Bronchial epithelial cell (primary cell): ENCODE measurements at regions not wholly inside any gene's neighbourhood (a gene's known extent, or its start where the extent isn't known, plus 50 kb on each side); places are given as distances from the start of the nearest gene placed in this dataset.

ENCODE experiments used
- DNase-seq: peaks from one replicate; pipeline ENCODE4 v3.0.0-alpha.2; 2010; ENCODE audit warnings: low read depth
- FAIRE-seq: peaks from 2 replicates; lab custom pipeline; 2011; peaks lifted over from hg19 to GRCh38; lab: Jason Lieb, UNC
- H3K27me3 ChIP-seq: 2 replicates; pipeline ENCODE4 v1.5.1; 2011; ENCODE audit warnings: low read length; ENCODE audit not compliant: control insufficient read depth, insufficient read depth
- H3K36me3 ChIP-seq: 2 replicates; pipeline ENCODE4 v1.5.1; 2011; ENCODE audit warnings: low read length; ENCODE audit not compliant: control insufficient read depth, insufficient read depth
- H3K4me3 ChIP-seq: 2 replicates; pipeline ENCODE4 v1.5.1; 2011; ENCODE audit warnings: mild to moderate bottlenecking, low read depth, low read length, control low read depth
- TF ChIP-seq, protein P1 (sequence below): IDR thresholded peaks from 2 replicates; pipeline ENCODE4 v1.5.1; 2011; ENCODE audit warnings: mild to moderate bottlenecking, moderate library complexity, low read length, control low read depth, inconsistent platforms; ENCODE audit not compliant: insufficient read depth, severe bottlenecking

DNA sequence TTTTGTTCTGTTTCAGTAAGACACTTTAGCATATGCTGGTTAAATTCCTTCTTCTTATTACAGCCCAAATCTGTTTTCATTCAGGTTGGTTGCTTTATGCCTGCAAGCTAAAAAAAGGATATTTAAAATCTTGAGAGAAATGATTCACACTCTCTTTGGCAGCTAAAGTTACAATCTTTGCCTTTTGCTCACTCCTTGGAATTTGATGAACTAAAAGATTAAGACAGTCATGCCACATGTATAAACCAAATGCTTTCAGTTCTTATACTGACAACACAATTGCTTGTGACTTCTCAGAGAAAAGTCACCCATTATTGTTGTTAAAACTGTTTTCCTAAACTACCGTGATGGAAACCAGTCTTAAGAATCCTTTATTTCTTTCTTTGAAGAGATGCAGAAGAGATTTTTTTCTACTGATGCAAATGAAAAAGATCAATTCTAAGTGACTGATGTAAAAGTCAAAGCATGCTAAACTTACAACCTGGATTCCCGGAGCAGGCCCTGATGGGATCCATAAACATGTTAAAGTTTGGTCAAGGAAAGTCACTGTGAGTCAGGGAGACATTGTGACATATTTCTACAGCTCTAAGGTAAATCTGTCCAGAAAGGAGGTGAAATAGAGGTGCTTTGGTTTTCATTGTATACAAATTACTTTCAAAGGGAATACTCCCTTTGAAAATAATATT, 144.2 kb upstream of the CDH10 start:
- Histone ChIP-seq H3K36me3 (no peaks in the 10 kb centered on the region), H3K4me3 (no peak overlapping the region), H3K27me3 (no peaks in the 10 kb centered on the region)
- peak; percentile 2 for DNase-seq
- TF ChIP-seq, protein P1, sequence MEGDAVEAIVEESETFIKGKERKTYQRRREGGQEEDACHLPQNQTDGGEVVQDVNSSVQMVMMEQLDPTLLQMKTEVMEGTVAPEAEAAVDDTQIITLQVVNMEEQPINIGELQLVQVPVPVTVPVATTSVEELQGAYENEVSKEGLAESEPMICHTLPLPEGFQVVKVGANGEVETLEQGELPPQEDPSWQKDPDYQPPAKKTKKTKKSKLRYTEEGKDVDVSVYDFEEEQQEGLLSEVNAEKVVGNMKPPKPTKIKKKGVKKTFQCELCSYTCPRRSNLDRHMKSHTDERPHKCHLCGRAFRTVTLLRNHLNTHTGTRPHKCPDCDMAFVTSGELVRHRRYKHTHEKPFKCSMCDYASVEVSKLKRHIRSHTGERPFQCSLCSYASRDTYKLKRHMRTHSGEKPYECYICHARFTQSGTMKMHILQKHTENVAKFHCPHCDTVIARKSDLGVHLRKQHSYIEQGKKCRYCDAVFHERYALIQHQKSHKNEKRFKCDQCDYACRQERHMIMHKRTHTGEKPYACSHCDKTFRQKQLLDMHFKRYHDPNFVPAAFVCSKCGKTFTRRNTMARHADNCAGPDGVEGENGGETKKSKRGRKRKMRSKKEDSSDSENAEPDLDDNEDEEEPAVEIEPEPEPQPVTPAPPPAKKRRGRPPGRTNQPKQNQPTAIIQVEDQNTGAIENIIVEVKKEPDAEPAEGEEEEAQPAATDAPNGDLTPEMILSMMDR = no peak
- no peak for FAIRE-seq

DNA sequence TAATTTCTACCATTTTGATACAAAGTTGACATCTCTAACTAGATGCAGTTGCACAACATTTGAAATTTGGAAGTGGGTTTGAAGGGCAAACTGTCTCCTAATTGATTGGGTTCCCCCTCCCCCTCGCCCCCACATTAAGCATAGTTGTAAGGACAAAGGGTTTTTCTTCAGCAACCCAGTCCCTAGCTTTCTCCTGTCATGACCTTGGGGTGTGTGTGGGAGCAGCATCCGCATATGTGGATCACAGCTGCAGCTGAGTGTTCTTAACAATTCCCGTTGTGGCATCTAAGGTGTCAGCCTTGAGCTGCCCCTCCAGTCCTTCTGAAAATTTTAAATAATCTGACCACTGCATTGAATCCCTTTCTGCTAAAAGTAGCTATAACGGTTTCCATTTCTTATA, 141.3 kb upstream of the CDH10 start:
- H3K36me3 ChIP-seq = no peaks in the 10 kb centered on the region
- no peak overlapping the region for H3K4me3 ChIP-seq
- FAIRE-seq = no peak
- DNase-seq = no peak
- no peaks in the 10 kb centered on the region for H3K27me3 ChIP-seq
- TF ChIP-seq, protein P1 = no peak

DNA sequence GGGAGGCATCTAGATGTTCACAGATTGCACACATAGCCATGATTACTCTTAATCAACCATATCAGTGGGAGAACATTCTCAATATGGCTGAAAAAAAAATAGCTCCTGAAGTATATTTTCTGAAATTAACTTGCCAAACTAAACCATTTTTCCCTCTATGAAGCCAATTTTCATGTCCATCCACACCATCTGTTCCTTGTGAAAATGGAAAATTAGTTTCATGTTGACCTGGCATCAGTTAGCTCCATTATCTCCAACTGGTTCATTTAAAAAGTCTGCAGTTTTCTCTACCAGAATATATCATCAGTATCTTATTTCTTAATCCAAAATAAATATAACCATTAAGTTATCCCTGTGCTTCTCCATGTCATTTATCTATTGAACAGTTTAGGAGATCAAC, 138.8 kb upstream of the CDH10 start:
- TF ChIP-seq, protein P1 = no peak
- H3K27me3 ChIP-seq = no peaks in the 10 kb centered on the region
- H3K36me3 ChIP-seq = no peaks in the 10 kb centered on the region
- FAIRE-seq = no peak
- no peak overlapping the region for H3K4me3 ChIP-seq
- DNase-seq = no peak

DNA sequence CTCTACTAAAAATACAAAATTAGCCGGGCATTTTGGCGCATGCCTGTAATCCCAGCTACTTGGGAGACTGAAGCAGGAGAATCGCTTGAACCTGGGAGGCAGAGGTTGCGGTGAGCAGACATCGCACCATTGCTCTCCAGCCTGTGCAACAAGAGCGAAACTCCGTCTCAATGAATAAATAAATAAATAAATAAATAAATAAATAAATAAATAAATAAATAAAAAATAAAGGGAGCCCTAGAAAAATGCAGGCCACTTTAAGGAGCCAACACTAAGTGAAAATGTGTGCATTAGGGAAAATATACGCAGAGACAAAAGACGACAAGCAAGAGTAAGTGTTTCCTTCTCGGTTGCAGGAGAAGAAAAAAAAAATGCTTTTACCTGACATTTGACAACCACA, 132.6 kb upstream of the CDH10 start:
- no peak for FAIRE-seq
- Histone ChIP-seq H3K4me3 (no peak overlapping the region), H3K27me3 (no peaks in the 10 kb centered on the region), H3K36me3 (no peaks in the 10 kb centered on the region)
- no peak for DNase-seq
- TF ChIP-seq, protein P1 = no peak

DNA sequence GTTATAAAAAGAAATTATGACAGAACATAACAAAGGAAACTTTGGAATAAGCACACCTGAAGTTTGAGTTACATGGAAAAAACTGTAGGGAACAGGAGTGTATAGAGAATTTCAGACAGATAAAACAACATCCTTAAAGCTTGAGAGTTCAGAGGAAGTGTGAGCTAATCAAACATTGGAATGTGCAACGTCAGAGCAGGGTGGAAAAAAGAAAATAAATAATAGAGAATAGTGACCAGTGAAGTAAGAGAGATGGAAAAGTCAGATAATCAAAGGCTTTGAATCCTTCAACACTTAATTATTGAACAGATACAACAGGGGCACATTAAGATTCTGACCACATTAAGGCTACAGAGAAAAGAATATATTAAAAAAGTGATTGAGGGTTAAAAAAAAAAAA, 128.5 kb upstream of the CDH10 start:
- no peak for FAIRE-seq
- TF ChIP-seq, protein P1 = no peak
- Histone ChIP-seq H3K36me3 (no peaks in the 10 kb centered on the region), H3K4me3 (no peak overlapping the region), H3K27me3 (no peaks in the 10 kb centered on the region)
- no peak for DNase-seq

DNA sequence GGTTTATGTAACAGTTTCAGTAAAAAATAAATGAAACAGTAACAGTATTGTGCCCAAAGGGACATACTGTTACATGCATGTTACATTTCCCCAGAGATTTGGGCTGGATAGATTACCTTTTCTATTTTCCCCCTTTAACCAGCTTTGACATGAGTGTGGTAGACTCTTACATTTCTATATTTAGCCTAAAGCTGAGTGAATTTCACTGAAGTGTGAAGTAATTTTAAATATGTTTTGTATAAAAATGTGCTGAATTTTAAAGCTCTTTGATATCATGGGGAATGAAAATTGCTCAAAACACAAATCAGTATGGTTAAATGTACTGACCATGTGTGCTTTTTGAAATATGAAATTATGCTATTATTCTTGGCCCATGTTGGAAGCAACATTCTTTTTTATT, 122.3 kb upstream of the CDH10 start:
- Histone ChIP-seq H3K4me3 (no peak overlapping the region), H3K36me3 (no peaks in the 10 kb centered on the region), H3K27me3 (no peaks in the 10 kb centered on the region)
- TF ChIP-seq, protein P1 = no peak
- FAIRE-seq = no peak
- no peak for DNase-seq
